H1 (cell line): ENCODE measurements at regions not wholly inside any gene's neighbourhood (a gene's known extent, or its start where the extent isn't known, plus 50 kb on each side); places are given as distances from the start of the nearest gene placed in this dataset.

ENCODE experiments used
- CTCF ChIA-PET: fragments of 300-600 bp; sonication (Branson Sonifier 250); formaldehyde crosslinking; loops from one replicate; lab custom pipeline; 2021; ENCODE audit not compliant: partially characterized antibody; lab: Charles Lee
- POLR2A ChIA-PET: fragments of 300-600 bp; sonication (Branson Sonifier 250); formaldehyde crosslinking; loops from one replicate; lab custom pipeline; 2021; ENCODE audit warnings: inconsistent platforms; ENCODE audit not compliant: partially characterized antibody; lab: Charles Lee
- DNase-seq, 2 experiments: peaks; one replicate each; pipeline versions ENCODE4 v3.0.0 to v3.0.0-alpha.2; 2010 to 2022; ENCODE audit warnings: low spot score in 2 of 2, low read depth in 1 of 2, mixed read lengths in 1 of 2
- FAIRE-seq: peaks from 2 replicates; lab custom pipeline; 2011; peaks lifted over from hg19 to GRCh38; lab: Jason Lieb, UNC
- H2AFZ ChIP-seq: 2 replicates; pipeline ENCODE4 v1.8.1; 2012; ENCODE audit warnings: low read length, inconsistent platforms
- H2AK5ac ChIP-seq: 2 replicates; pipeline ENCODE4 v1.6.1; 2013; ENCODE audit warnings: low read depth, low read length
- H2BK120ac ChIP-seq: replicated peaks from 2 replicates; pipeline ENCODE3; 2013; ENCODE audit warnings: low read depth, low read length, inconsistent platforms
- H2BK12ac ChIP-seq: 2 replicates; pipeline ENCODE4 v1.6.1; 2013; ENCODE audit warnings: low read depth, low read length
- H2BK15ac ChIP-seq: 2 replicates; pipeline ENCODE4 v1.6.1; 2013; ENCODE audit warnings: low read length
- H2BK20ac ChIP-seq: 2 replicates; pipeline ENCODE4 v1.6.1; 2013; ENCODE audit warnings: low read length
- H2BK5ac ChIP-seq: 2 replicates; pipeline ENCODE4 v1.6.1; 2013; ENCODE audit warnings: low read depth, low read length
- H3K14ac ChIP-seq: 2 replicates; pipeline ENCODE4 v1.6.1; 2013; ENCODE audit warnings: inconsistent platforms; ENCODE audit not compliant: insufficient read length
- H3K18ac ChIP-seq: 2 replicates; pipeline ENCODE4 v1.6.1; 2013; ENCODE audit warnings: low read length; ENCODE audit errors: extremely low read depth
- H3K23ac ChIP-seq: 2 replicates; pipeline ENCODE4 v1.6.1; 2013; ENCODE audit warnings: inconsistent platforms; ENCODE audit not compliant: insufficient read length
- H3K23me2 ChIP-seq: 2 replicates; pipeline ENCODE4 v1.6.1; 2013; ENCODE audit warnings: low read depth, low read length
- H3K27ac ChIP-seq: 2 replicates; pipeline ENCODE4 v1.6.1; 2011; ENCODE audit warnings: low read depth, low read length, inconsistent platforms
- H3K27me3 ChIP-seq, 4 experiments: replicated peaks in 1 of 4; 1 replicate in 1 of 4; 2 replicates in 3 of 4; pipeline versions ENCODE4 v1.6.1 to v1.8.1; 2011 to 2013; ENCODE audit warnings: low read length in 3 of 4, mild to moderate bottlenecking in 3 of 4, inconsistent platforms in 2 of 4, mixed read lengths in 2 of 4, moderate library complexity in 1 of 4; ENCODE audit not compliant: control insufficient read depth in 3 of 4, insufficient read depth in 3 of 4; ENCODE audit errors: extremely low read depth in 1 of 4
- H3K36me3 ChIP-seq, 4 experiments: 2 replicates each; pipeline versions ENCODE4 v1.6.1 to v1.8.1; 2011 to 2013; ENCODE audit warnings: mild to moderate bottlenecking in 4 of 4, low read length in 3 of 4, moderate library complexity in 2 of 4, control low read depth in 1 of 4, inconsistent platforms in 1 of 4; ENCODE audit not compliant: insufficient read depth in 4 of 4, control insufficient read depth in 2 of 4
- H3K4ac ChIP-seq: replicated peaks from 2 replicates; pipeline ENCODE3; 2013; ENCODE audit warnings: low read length, low read depth, mixed read lengths, inconsistent platforms; ENCODE audit not compliant: insufficient read length
- H3K4me1 ChIP-seq, 4 experiments: replicated peaks in 1 of 4; 1 replicate in 1 of 4; 2 replicates in 3 of 4; pipeline versions ENCODE4 v1.6.1 to v1.8.1; 2011 to 2013; ENCODE audit warnings: low read length in 3 of 4, inconsistent platforms in 2 of 4, mixed read lengths in 1 of 4; ENCODE audit not compliant: insufficient read depth in 4 of 4, control insufficient read depth in 3 of 4
- H3K4me2 ChIP-seq, 2 experiments: 2 replicates each; pipeline versions ENCODE4 v1.6.1 to v1.8.1; 2011 to 2013; ENCODE audit warnings: low read depth in 2 of 2, low read length in 2 of 2, control low read depth in 1 of 2, inconsistent platforms in 1 of 2, mild to moderate bottlenecking in 1 of 2; ENCODE audit not compliant: insufficient read depth in 1 of 2
- H3K4me3 ChIP-seq, 4 experiments: fragments of 200-600, 300-600 bp in 1 of 4; sonication (generic), shearing (Covaris generic), sonication (Bioruptor Twin) in 1 of 4; 2 replicates each; pipeline versions ENCODE4 v1.5.1 to v1.8.1; 2011 to 2016; ENCODE audit warnings: low read length in 4 of 4, low read depth in 3 of 4, control low read depth in 2 of 4, inconsistent platforms in 2 of 4, mild to moderate bottlenecking in 2 of 4, mixed read lengths in 1 of 4, moderate library complexity in 1 of 4; ENCODE audit not compliant: insufficient read depth in 2 of 4; ENCODE audit errors: extremely low read depth in 1 of 4
- H3K56ac ChIP-seq: replicated peaks from 2 replicates; pipeline ENCODE3; 2013; ENCODE audit warnings: low read depth, mild to moderate bottlenecking, mixed read lengths, low read length, inconsistent platforms; ENCODE audit not compliant: insufficient read length
- H3K79me1 ChIP-seq: 2 replicates; pipeline ENCODE4 v1.6.1; 2013; ENCODE audit warnings: low read depth, low read length, control low read depth
- H3K79me2 ChIP-seq, 2 experiments: 2 replicates each; pipeline versions ENCODE4 v1.6.1 to v1.8.1; 2012 to 2013; ENCODE audit warnings: low read length in 2 of 2, mild to moderate bottlenecking in 2 of 2, inconsistent platforms in 1 of 2; ENCODE audit not compliant: insufficient read depth in 2 of 2, control insufficient read depth in 1 of 2
- H3K9ac ChIP-seq, 4 experiments: replicated peaks in 1 of 4; 1 replicate in 1 of 4; 2 replicates in 3 of 4; pipeline versions ENCODE4 v1.6.1 to v1.8.1; 2011 to 2013; ENCODE audit warnings: low read depth in 3 of 4, low read length in 3 of 4, control low read depth in 2 of 4, mild to moderate bottlenecking in 2 of 4, moderate library complexity in 2 of 4, inconsistent platforms in 1 of 4; ENCODE audit errors: extremely low read depth in 1 of 4
- H3K9me3 ChIP-seq, 2 experiments: 2 replicates each; pipeline versions ENCODE4 v1.6.1 to v1.8.1; 2012 to 2013; ENCODE audit warnings: mild to moderate bottlenecking in 2 of 2, moderate library complexity in 2 of 2, control low read depth in 1 of 2, inconsistent platforms in 1 of 2, low read depth in 1 of 2, low read length in 1 of 2, mixed read lengths in 1 of 2; ENCODE audit not compliant: insufficient read depth in 2 of 2
- H4K20me1 ChIP-seq, 2 experiments: replicated peaks in 1 of 2; 2 replicates each; pipeline versions ENCODE3 to v1.8.1; 2011 to 2013; ENCODE audit warnings: inconsistent platforms in 2 of 2, low read length in 2 of 2, mild to moderate bottlenecking in 1 of 2; ENCODE audit not compliant: insufficient read depth in 2 of 2, control insufficient read depth in 1 of 2
- H4K5ac ChIP-seq: 2 replicates; pipeline ENCODE4 v1.6.1; 2013; ENCODE audit warnings: low read length, low read depth, mixed read lengths, inconsistent platforms; ENCODE audit not compliant: insufficient read length
- H4K8ac ChIP-seq: 2 replicates; pipeline ENCODE4 v1.8.0; 2013; ENCODE audit warnings: mild to moderate bottlenecking, moderate library complexity, low read length, inconsistent platforms; ENCODE audit not compliant: insufficient read depth; ENCODE audit errors: extremely low read depth
- H4K91ac ChIP-seq: replicated peaks from 2 replicates; pipeline ENCODE3; 2013; ENCODE audit warnings: low read length, mixed read lengths, inconsistent platforms; ENCODE audit not compliant: insufficient read length
- CHD1 ChIP-seq: IDR thresholded peaks from 2 replicates; pipeline ENCODE4 v1.6.1; 2012; ENCODE audit warnings: low read depth, low read length, improper control_type of control experiment
- RAD21 ChIP-seq, 2 experiments: IDR thresholded peaks in 1 of 2; conservative IDR thresholded peaks in 1 of 2; 2 replicates each; pipeline ENCODE4 v1.6.1; 2011; ENCODE audit warnings: low read depth in 2 of 2, low read length in 2 of 2, improper control_type of control experiment in 1 of 2, inconsistent platforms in 1 of 2, mild to moderate bottlenecking in 1 of 2, moderate library complexity in 1 of 2
- WGBS, 2 experiments: shearing (Covaris generic) in 1 of 2; methylation state at CpG; one replicate each; pipeline versions ENCODE4 v1.1.6 to v1.1.7; 2013 to 2015; ENCODE audit warnings: low lambda C conversion rate in 2 of 2, mixed read lengths in 2 of 2, inconsistent platforms in 1 of 2, low coverage in 1 of 2, missing lambda C conversion rate in 1 of 2; ENCODE audit not compliant: insufficient replicate concordance in 2 of 2, insufficient coverage in 1 of 2, insufficient read length in 1 of 2; ENCODE audit errors: extremely low coverage in 1 of 2, missing lambda C conversion rate in 1 of 2; 5-methylcytosine and 5-hydroxymethylcytosine counted together

DNA sequence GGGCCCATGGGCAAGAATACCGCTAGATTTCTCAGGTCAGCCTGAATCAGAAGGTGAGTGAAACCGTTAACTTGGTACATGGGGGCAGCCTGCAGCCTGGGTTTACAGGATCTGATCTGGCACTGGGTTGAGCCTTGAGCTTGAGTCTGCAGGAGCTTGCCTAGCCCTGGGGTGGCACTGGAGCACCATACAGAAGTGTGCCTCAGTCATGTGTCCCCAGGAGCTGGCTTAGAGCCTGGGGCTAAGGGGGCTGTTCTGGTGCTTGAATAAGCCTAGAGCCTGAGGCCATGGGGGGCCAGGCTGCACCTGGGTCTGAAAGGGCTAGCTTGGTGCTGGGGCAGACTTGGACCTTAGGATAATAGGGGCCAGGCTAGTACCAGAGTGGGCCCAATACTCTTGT, 457.2 kb upstream of the PBX1 start:
- Histone ChIP-seq H2BK5ac (no peak overlapping the region), H2BK20ac (no peak overlapping the region), H3K23me2 (no peaks in the 10 kb centered on the region), H4K8ac (peak overlapping the region; percentile 51), H2BK15ac (no peak overlapping the region), H4K5ac (no peak overlapping the region), H3K79me2 (no peaks in the 10 kb centered on the region), H3K4me1 (no peaks in the 10 kb centered on the region), H3K14ac (no peak overlapping the region), H2AFZ (no peak overlapping the region), H3K4me2 (no peak overlapping the region), H3K79me1 (no peaks in the 10 kb centered on the region), H3K27ac (no peak overlapping the region), H3K23ac (no peak overlapping the region), H4K20me1 (no peaks in the 10 kb centered on the region), H4K91ac (no peak overlapping the region), H3K56ac (no peak overlapping the region), H2BK12ac (no peak overlapping the region), H3K18ac (no peak overlapping the region), H3K4ac (no peak overlapping the region)
- FAIRE-seq (no peak), DNase-seq (no peak)
- ChIA-PET POLR2A (interaction anchor here (0.7 kb wide), 1 partner anchor 65 kb away, joined by 4 read pairs; no protein-coding TSS in a partner anchor), CTCF (interaction anchor here (1.6 kb wide), 1 partner anchor 9 kb away, joined by 7 read pairs; no protein-coding TSS in a partner anchor)
- whole genome bisulfite sequencing, 2 experiments = 97% methylated on average over 2 of the region's 2 CpGs; no CpG with 5 or more reads in 1 of the 2 experiments
- no peak for TF ChIP-seq CHD1
- peak; percentile 8 to 30; a peak in 2 of 4 replicates for TF ChIP-seq RAD21 (IDR thresholded peaks at IDR 0.05 in 1 of 2, conservative IDR thresholded peaks at IDR 0.05 in 1 of 2; ENCODE audit: low read depth in 2 of 2, low read length in 2 of 2)
- TF ChIP-seq, all 59 proteins: peak for 1
- no peak overlapping the region for H2BK120ac ChIP-seq
- no peaks in the 10 kb centered on the region for H3K27me3 ChIP-seq
- no peaks in the 10 kb centered on the region for H3K36me3 ChIP-seq
- H3K9ac ChIP-seq = no peak overlapping the region
- no peak overlapping the region for H3K4me3 ChIP-seq
- no peaks in the 10 kb centered on the region for H3K9me3 ChIP-seq
- H2AK5ac ChIP-seq = no peak overlapping the region
